ENCODE measurements at regions not wholly inside any gene's neighbourhood (a gene's known extent, or its start where the extent isn't known, plus 50 kb on each side); places are given as distances from the start of the nearest gene placed in this dataset.

GRCh38 chr2:59583173-59583765, 970.2 kb downstream of the BCL11A start:
- intact Hi-C loops (cut with DNase I): no loop called here
- no peaks in the 10 kb centered on the region for H3K36me3 ChIP-seq (ENCODE audit: control insufficient read depth in 1 of 2, insufficient read depth in 2 of 2, low read length in 1 of 2)
- H3K4me1 ChIP-seq (ENCODE audit: control insufficient read depth in 1 of 2, insufficient read depth in 2 of 2, low read length in 2 of 2): no peaks in the 10 kb centered on the region
- H3K27me3 ChIP-seq (ENCODE audit: control insufficient read depth in 1 of 2, insufficient read depth in 2 of 2, low read length in 1 of 2): no peaks in the 10 kb centered on the region
- DNase-seq: no peak
- ATAC-seq (ENCODE audit: low FRiP score): no peak
- H3K9me3 ChIP-seq (ENCODE audit: control insufficient read depth, low read length): no peaks in the 10 kb centered on the region
- 93 to 95% methylated on average over 3 of the region's 3 CpGs for WGBS, 2 donors
- H3K4me3 ChIP-seq (ENCODE audit: low read length in 2 of 2): no peak overlapping the region
- H3K27ac ChIP-seq (ENCODE audit: low read depth in 1 of 2, low read length in 2 of 2): no peak overlapping the region

GRCh38 chr2:59578349-59578748, 975.1 kb downstream of the BCL11A start:
- ATAC-seq (ENCODE audit: low FRiP score) (no peak), DNase-seq (no peak)
- Histone ChIP-seq H3K9me3 (ENCODE audit: control insufficient read depth, low read length) (no peaks in the 10 kb centered on the region), H3K4me1 (ENCODE audit: control insufficient read depth in 1 of 2, insufficient read depth in 2 of 2, low read length in 2 of 2) (no peaks in the 10 kb centered on the region), H3K27ac (ENCODE audit: low read depth in 1 of 2, low read length in 2 of 2) (no peak overlapping the region), H3K27me3 (ENCODE audit: control insufficient read depth in 1 of 2, insufficient read depth in 2 of 2, low read length in 1 of 2) (no peaks in the 10 kb centered on the region), H3K36me3 (ENCODE audit: control insufficient read depth in 1 of 2, insufficient read depth in 2 of 2, low read length in 1 of 2) (no peaks in the 10 kb centered on the region), H3K4me3 (ENCODE audit: low read length in 2 of 2) (no peak overlapping the region)
- intact Hi-C loops (cut with DNase I): no loop called here
- 96% methylated on average over 3 of the region's 3 CpGs for WGBS, 2 donors

- intact Hi-C loops (cut with DNase I): no loop called here
- ATAC-seq (ENCODE audit: low FRiP score) (no peak), DNase-seq (no peak)
- Histone ChIP-seq H3K27ac (ENCODE audit: low read depth in 1 of 2, low read length in 2 of 2) (no peak overlapping the region), H3K36me3 (ENCODE audit: control insufficient read depth in 1 of 2, insufficient read depth in 2 of 2, low read length in 1 of 2) (no peaks in the 10 kb centered on the region), H3K4me3 (ENCODE audit: low read length in 2 of 2) (no peak overlapping the region), H3K4me1 (ENCODE audit: control insufficient read depth in 1 of 2, insufficient read depth in 2 of 2, low read length in 2 of 2) (no peaks in the 10 kb centered on the region), H3K9me3 (ENCODE audit: control insufficient read depth, low read length) (no peaks in the 10 kb centered on the region), H3K27me3 (ENCODE audit: control insufficient read depth in 1 of 2, insufficient read depth in 2 of 2, low read length in 1 of 2) (no peaks in the 10 kb centered on the region)
- WGBS, 2 donors: 89 to 96% methylated on average over 1 of the region's 1 CpG
Observed at GRCh38 chr2:59575191-59575590, 978.3 kb downstream of the BCL11A start.

GRCh38 chr2:59572227-59572626, 981.2 kb downstream of the BCL11A start:
- no peak overlapping the region for H3K27ac ChIP-seq (ENCODE audit: low read depth in 1 of 2, low read length in 2 of 2)
- 54 to 58% methylated on average over 4 of the region's 4 CpGs for WGBS, 2 donors
- no peaks in the 10 kb centered on the region for H3K4me1 ChIP-seq (ENCODE audit: control insufficient read depth in 1 of 2, insufficient read depth in 2 of 2, low read length in 2 of 2)
- H3K27me3 ChIP-seq (ENCODE audit: control insufficient read depth in 1 of 2, insufficient read depth in 2 of 2, low read length in 1 of 2): no peaks in the 10 kb centered on the region
- no peak overlapping the region for H3K4me3 ChIP-seq (ENCODE audit: low read length in 2 of 2)
- ATAC-seq (ENCODE audit: low FRiP score): no peak
- intact Hi-C loops (cut with DNase I): no loop called here
- no peaks in the 10 kb centered on the region for H3K9me3 ChIP-seq (ENCODE audit: control insufficient read depth, low read length)
- no peak for DNase-seq
- no peaks in the 10 kb centered on the region for H3K36me3 ChIP-seq (ENCODE audit: control insufficient read depth in 1 of 2, insufficient read depth in 2 of 2, low read length in 1 of 2)

GRCh38 chr2:59570818-59571217, 982.6 kb downstream of the BCL11A start:
- intact Hi-C loops (cut with DNase I): no loop called here
- ATAC-seq (ENCODE audit: low FRiP score): no peak

GRCh38 chr2:59569124-59569523, 984.3 kb downstream of the BCL11A start:
- intact Hi-C loops (cut with DNase I): no loop called here
- WGBS, 2 donors: 42 to 73% methylated on average over 1 of the region's 1 CpG
- DNase-seq: no peak

More at GRCh38 chr2:59570818-59571217, 982.6 kb downstream of the BCL11A start:
- Histone ChIP-seq H3K27me3 (ENCODE audit: control insufficient read depth in 1 of 2, insufficient read depth in 2 of 2, low read length in 1 of 2) (no peaks in the 10 kb centered on the region), H3K36me3 (ENCODE audit: control insufficient read depth in 1 of 2, insufficient read depth in 2 of 2, low read length in 1 of 2) (no peaks in the 10 kb centered on the region), H3K27ac (ENCODE audit: low read depth in 1 of 2, low read length in 2 of 2) (no peak overlapping the region), H3K4me1 (ENCODE audit: control insufficient read depth in 1 of 2, insufficient read depth in 2 of 2, low read length in 2 of 2) (no peaks in the 10 kb centered on the region), H3K9me3 (ENCODE audit: control insufficient read depth, low read length) (no peaks in the 10 kb centered on the region), H3K4me3 (ENCODE audit: low read length in 2 of 2) (no peak overlapping the region)
- WGBS, 2 donors: 94 to 96% methylated on average over 1 of the region's 1 CpG
- DNase-seq: no peak

GRCh38 chr2:59568461-59568860, 985.0 kb downstream of the BCL11A start:
- DNase-seq: no peak
- no peaks in the 10 kb centered on the region for H3K36me3 ChIP-seq (ENCODE audit: control insufficient read depth in 1 of 2, insufficient read depth in 2 of 2, low read length in 1 of 2)
- H3K9me3 ChIP-seq (ENCODE audit: control insufficient read depth, low read length): no peaks in the 10 kb centered on the region
- no peak overlapping the region for H3K4me3 ChIP-seq (ENCODE audit: low read length in 2 of 2)
- 17 to 24% methylated on average over 3 of the region's 3 CpGs for WGBS, 2 donors
- H3K27ac ChIP-seq (ENCODE audit: low read depth in 1 of 2, low read length in 2 of 2): no peak overlapping the region
- no peak for ATAC-seq (ENCODE audit: low FRiP score)
- intact Hi-C loops (cut with DNase I): no loop called here
- no peaks in the 10 kb centered on the region for H3K4me1 ChIP-seq (ENCODE audit: control insufficient read depth in 1 of 2, insufficient read depth in 2 of 2, low read length in 2 of 2)
- no peaks in the 10 kb centered on the region for H3K27me3 ChIP-seq (ENCODE audit: control insufficient read depth in 1 of 2, insufficient read depth in 2 of 2, low read length in 1 of 2)

More at GRCh38 chr2:59569124-59569523, 984.3 kb downstream of the BCL11A start:
- Histone ChIP-seq H3K4me3 (ENCODE audit: low read length in 2 of 2) (no peak overlapping the region), H3K27me3 (ENCODE audit: control insufficient read depth in 1 of 2, insufficient read depth in 2 of 2, low read length in 1 of 2) (no peaks in the 10 kb centered on the region), H3K36me3 (ENCODE audit: control insufficient read depth in 1 of 2, insufficient read depth in 2 of 2, low read length in 1 of 2) (no peaks in the 10 kb centered on the region), H3K27ac (ENCODE audit: low read depth in 1 of 2, low read length in 2 of 2) (no peak overlapping the region), H3K4me1 (ENCODE audit: control insufficient read depth in 1 of 2, insufficient read depth in 2 of 2, low read length in 2 of 2) (no peaks in the 10 kb centered on the region), H3K9me3 (ENCODE audit: control insufficient read depth, low read length) (no peaks in the 10 kb centered on the region)
- no peak for ATAC-seq (ENCODE audit: low FRiP score)

- DNase-seq: no peak
- H3K27me3 ChIP-seq (ENCODE audit: control insufficient read depth in 1 of 2, insufficient read depth in 2 of 2, low read length in 1 of 2): no peaks in the 10 kb centered on the region
- H3K4me1 ChIP-seq (ENCODE audit: control insufficient read depth in 1 of 2, insufficient read depth in 2 of 2, low read length in 2 of 2): no peaks in the 10 kb centered on the region
- no peak for ATAC-seq (ENCODE audit: low FRiP score)
- H3K36me3 ChIP-seq (ENCODE audit: control insufficient read depth in 1 of 2, insufficient read depth in 2 of 2, low read length in 1 of 2): no peaks in the 10 kb centered on the region
- no peak overlapping the region for H3K27ac ChIP-seq (ENCODE audit: low read depth in 1 of 2, low read length in 2 of 2)
- intact Hi-C loops (cut with DNase I): no loop called here
- 2 to 9% methylated on average over 6 of the region's 6 CpGs for WGBS, 2 donors
- H3K9me3 ChIP-seq (ENCODE audit: control insufficient read depth, low read length): no peaks in the 10 kb centered on the region
- H3K4me3 ChIP-seq (ENCODE audit: low read length in 2 of 2): no peak overlapping the region
Observed at GRCh38 chr2:59567151-59567550, 986.3 kb downstream of the BCL11A start.

GRCh38 chr2:59566739-59567138, 986.7 kb downstream of the BCL11A start:
- DNase-seq (no peak), ATAC-seq (ENCODE audit: low FRiP score) (no peak)
- H3K36me3 ChIP-seq (ENCODE audit: control insufficient read depth in 1 of 2, insufficient read depth in 2 of 2, low read length in 1 of 2): no peaks in the 10 kb centered on the region
- no peaks in the 10 kb centered on the region for H3K4me1 ChIP-seq (ENCODE audit: control insufficient read depth in 1 of 2, insufficient read depth in 2 of 2, low read length in 2 of 2)
- intact Hi-C loops (cut with DNase I): no loop called here
- H3K9me3 ChIP-seq (ENCODE audit: control insufficient read depth, low read length): no peaks in the 10 kb centered on the region
- no peak overlapping the region for H3K27ac ChIP-seq (ENCODE audit: low read depth in 1 of 2, low read length in 2 of 2)
- no peaks in the 10 kb centered on the region for H3K27me3 ChIP-seq (ENCODE audit: control insufficient read depth in 1 of 2, insufficient read depth in 2 of 2, low read length in 1 of 2)
- WGBS, 2 donors: 17 to 20% methylated on average over 2 of the region's 2 CpGs
- no peak overlapping the region for H3K4me3 ChIP-seq (ENCODE audit: low read length in 2 of 2)
